HG02571 (cell line): ENCODE measurements at regions not wholly inside any gene's neighbourhood (a gene's known extent, or its start where the extent isn't known, plus 50 kb on each side); places are given as distances from the start of the nearest gene placed in this dataset.
A peak's percentile ranks its signal among the peaks of the same experiment; 100 is the strongest.

Source experiments
- ATAC-seq: cut with Tn5 transposase; IDR thresholded peaks from one replicate; pipeline ENCODE4 v1.9.1; 2021; ENCODE audit warnings: mild to moderate bottlenecking, moderate library complexity; ENCODE audit not compliant: unreplicated experiment

DNA sequence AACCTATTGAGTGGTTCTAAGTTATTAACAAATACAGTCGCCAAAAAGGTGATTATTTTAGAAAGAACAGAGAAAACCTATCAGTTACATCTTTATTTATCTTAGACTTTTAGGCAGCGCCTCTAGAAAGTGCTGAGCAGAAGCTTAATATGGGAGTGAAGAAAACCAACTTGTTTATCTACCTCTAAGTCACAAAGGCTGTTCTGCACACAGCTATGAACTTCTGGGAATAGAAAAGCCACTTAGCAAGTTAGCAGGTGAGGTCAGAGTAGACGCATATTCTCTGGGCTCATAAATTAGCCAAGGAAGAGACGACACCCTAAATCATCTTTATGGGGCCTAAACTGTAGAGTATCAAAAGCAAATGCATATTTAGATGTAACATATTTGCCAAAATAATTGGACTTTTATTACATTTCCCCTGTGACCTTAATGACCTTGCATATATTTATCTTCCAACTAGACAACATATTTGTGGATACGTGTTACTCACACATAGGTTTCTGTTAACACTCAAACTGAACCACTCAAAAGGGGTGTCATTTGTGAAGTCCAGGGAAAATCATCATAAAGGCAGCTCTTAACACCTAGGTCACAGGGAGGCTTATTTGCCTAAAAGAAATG is 267.1 kb downstream of the ADGB start:
- ATAC-seq: no peak

- no peak for ATAC-seq
These were observed 268.1 kb downstream of the ADGB start for GRCh38 chr6:146866731-146867414.

GRCh38 chr6:146868671-146869209 is 270.0 kb downstream of the ADGB start:
- no peak for ATAC-seq

DNA sequence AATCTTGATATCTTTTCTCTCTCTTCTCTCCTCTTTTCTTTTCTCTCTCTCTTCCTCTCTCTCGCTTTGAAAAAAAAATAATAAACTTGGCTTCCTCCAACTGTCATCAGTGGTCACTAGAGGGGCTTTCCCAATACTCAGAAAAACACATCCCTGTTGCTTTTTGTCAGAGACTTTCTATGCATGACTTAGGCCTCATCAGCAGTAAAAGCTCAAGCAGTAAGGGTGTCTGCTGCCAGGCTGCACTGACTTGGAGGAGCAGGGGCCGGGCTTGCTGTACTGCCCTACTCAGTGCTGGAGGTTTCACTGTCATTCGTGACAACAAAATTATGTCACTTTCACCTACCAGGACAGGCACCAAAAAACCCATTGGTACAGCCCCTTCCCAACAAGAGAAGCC is 272.0 kb downstream of the ADGB start:
- ATAC-seq: peak; percentile 75

GRCh38 chr6:146871611-146872425 is 273.0 kb downstream of the ADGB start:
- no peak for ATAC-seq

GRCh38 chr6:146872426-146872785 is 273.6 kb downstream of the ADGB start:
- ATAC-seq: no peak

DNA sequence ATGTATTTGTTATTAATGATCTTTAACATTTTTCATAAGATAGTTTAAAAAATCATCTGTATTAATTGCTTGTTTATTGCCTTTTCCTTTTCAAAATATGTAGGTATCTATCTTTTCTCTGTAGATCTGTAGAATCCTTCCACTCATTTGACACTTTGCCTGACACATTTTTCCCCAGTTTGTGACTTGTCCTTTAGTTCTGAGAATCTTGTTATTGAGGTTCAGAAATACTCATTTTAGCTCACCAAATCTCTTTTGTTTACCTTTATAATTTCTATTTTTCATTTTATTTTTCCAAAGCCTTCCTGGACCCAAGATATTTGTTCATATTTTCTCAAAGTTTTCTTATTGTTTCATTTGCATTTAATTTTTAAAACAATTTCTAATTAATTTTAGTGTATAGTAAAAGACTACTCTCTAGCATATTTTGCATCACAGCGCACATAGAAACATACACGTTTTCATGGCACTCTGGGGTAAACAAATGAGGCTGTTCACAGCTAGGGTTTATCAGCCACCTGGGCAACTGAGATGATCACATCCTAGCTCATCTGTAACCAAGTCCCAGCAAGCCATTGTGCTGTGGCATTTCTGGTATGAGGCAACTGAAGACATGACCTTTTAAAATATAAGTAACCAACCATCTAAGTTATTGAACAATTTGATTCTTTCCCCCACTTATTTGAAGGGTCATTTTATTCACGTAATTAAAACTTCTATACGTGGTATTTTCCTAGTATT is 275.7 kb downstream of the ADGB start:
- no peak for ATAC-seq

GRCh38 chr6:146875927-146876270 is 277.1 kb downstream of the ADGB start:
- no peak for ATAC-seq

GRCh38 chr6:146876271-146877151 is 277.7 kb downstream of the ADGB start:
- no peak for ATAC-seq

DNA sequence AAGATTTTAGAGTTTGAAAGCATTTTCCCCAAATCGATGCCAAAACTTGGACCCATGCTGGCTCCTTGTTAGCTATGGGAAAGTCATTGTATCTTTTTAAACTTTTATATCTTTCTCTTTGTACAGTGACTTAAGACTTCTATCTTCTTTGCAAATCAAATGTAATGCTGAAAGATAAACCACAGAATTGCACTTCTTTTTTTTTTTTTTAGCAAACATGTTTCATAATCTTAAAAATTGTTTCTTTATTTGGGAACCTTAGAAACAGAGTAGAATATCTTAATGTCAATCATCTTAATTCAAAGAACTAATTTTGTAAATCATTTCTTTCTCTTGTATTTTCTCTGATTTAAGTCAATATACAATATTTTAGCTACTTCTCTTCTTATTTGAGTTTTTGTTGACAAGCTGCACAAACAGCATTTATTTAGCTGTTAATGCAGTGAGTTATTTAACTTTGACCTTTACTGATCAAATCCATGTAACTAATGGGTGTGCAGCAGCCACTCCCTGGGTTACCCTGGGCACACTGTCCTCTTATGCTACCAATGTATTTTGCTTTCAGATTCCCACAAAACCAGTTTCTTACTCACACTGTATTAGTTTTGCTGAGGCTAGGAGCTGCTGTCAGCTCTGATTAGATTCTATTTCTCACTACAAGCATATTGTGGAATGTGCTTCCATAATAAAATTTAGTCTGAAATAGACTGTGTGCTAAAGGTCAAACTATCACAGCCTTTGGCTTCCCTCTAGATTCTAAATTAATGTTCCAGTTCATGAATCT is 279.6 kb downstream of the ADGB start:
- no peak for ATAC-seq

- no peak for ATAC-seq
These were observed 280.2 kb downstream of the ADGB start for GRCh38 chr6:146878952-146879340.

DNA sequence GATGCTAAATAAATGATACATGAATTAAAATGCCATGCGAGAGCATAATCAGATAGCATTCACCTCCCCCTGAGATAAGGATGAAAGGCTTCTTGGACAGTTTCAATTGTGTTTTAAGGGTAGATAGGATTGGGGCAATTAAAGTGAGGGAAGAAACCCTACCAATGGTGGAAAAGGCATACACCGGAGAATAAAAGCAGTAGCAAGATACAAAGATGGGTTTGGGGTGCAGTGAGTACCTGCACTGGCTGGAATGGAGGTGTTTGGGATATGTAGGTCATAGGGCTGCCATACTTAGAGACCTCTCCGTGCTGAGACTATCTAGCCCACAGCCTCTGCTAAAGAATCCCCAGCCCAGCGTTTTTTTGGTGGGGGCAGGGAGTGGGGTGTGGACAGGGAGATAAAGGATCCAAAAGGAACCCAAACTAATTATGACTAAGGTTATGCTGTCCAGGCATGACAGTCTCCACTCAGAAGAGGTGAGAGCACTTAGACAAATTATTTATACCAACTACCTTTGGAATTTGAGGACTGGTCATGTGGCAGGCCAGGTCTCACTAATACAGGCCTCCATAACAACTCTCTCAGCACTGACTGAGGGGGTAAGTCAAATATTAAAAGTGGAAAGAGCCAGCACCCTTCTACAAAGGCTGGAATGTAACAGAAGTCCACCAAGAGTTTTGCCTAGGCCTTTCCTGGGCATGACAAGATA is 280.8 kb downstream of the ADGB start:
- no peak for ATAC-seq

DNA sequence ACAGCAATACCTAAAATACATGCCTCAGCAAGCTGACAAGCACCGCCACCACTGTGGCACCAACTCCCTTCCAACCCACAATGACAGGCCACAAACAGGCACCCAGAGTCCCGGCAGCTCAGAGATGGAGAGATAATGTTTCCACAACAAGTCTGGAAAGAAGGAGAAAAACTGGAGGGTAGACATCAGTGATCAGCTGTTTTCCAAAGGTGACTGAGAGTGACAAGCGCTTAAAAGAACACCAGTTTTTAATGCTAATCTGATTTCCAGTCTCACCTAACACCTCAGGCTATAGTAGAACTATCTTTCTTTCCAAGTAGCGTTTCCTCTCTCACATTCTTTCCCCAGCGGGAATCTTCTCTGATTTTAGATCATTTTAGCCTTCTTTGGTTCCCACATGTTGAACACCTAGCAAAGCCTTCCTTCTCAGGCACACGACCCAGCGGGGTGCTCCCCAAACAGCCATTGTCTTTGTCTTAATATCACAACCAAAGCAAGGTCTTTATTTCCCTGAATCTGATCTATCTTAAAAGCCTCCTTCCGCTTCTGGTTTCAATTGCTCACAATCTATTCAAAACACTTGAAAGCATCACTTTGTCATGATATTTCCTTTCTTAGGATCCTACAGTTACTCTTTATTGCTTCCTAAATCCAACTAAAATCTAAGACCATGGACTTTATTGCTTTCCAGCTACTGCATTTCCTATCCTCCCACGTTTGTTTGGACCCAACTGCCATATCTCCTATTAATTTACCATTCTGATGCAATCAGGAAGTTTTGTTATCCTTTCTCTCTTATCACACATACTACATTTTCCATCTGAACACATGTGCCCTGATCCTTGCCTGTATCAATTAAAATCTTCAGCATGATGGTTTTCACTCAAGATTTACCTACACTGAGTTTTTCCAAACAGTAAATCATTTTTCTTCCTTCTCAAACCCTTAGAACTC is 282.7 kb downstream of the ADGB start:
- no peak for ATAC-seq

- no peak for ATAC-seq
These were observed 285.1 kb downstream of the ADGB start for GRCh38 chr6:146883640-146884531.

DNA sequence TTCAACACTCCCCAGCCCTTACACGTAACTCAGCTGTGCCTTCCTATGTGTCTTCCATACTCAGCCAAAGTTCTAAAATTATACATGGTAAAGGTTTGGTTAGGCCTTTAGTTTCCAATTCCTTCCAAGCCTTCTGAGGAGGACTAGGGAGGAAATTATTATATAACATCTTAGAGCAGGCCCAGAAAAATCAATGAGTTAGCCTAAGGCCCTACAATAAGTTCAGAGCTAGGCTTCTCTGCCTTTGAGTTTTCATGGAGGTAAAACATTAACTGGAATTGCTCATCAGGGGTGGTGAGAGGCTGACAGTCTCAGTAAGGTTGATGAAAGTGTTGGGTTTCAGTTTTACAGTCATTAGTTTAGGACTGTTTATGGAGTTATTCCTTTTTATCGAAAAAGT is 286.0 kb downstream of the ADGB start:
- ATAC-seq: no peak

DNA sequence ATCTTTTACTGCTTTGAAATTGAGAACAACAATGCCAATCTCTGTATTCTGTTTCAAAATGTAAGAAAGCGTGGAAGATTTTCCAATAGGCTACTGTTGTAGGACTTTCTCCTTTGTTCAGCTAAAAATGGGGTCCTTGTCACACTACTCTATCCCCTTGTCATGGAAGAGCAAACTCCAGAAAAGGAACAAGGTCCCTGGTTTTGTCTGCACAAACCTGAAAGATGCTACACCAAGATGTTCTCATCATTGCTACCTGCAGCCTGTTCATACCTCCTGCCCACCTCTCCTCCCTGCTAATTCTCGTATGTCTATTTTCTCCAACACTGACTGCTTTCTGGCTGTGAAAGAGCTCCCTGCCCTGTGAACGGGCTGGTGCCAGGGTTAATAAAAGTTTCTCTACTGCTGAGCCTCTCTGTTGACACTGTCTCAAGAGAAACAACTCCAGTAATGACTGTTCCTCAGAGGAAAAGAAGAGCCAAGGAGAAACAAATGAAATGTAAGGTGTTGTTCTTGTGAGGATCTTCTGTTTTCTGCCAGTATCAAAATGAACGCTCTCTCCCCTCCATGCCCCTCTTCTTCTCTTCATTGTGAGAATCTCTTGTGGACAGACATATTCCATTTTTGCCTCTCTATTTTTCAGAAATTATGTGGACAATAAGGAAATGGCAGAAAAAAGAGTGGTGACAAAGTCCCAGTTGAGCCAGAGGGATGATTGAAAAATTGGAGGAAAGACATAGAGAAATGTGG is 287.1 kb downstream of the ADGB start:
- no peak for ATAC-seq
